OCI-LY7 (cell line): ENCODE measurements at regions not wholly inside any gene's neighbourhood (a gene's known extent, or its start where the extent isn't known, plus 50 kb on each side); places are given as distances from the start of the nearest gene placed in this dataset.
"Not testable (repeated sequence)": the region's sequence is repeated elsewhere in the genome, so short reads cannot be mapped to it uniquely, and the experiment has no call there.

Experiments
- BruUV-seq: library from RNA; stranded (reverse); fragments of 400-500 nt; replicated peaks from 2 replicates; lab custom pipeline; 2021; lab: Mats Ljungman, UMichigan
- CTCF ChIA-PET: fragments of 300-600 bp; sonication (Branson Sonifier 250); formaldehyde crosslinking; loops from one replicate; lab custom pipeline; 2022; ENCODE audit warnings: antibody characterized with exemption; ENCODE audit not compliant: unreplicated experiment; lab: Charles Lee
- POLR2A ChIA-PET: fragments of 300-600 bp; sonication (Branson Sonifier 250); formaldehyde crosslinking; loops from one replicate; lab custom pipeline; 2022; ENCODE audit warnings: antibody characterized with exemption; lab: Charles Lee
- DNase-seq: peaks from one replicate; pipeline ENCODE4 v3.0.0-alpha.2; 2015; ENCODE audit warnings: low spot score
- H2AFZ ChIP-seq: fragments of 200-600 bp; sonication (generic), shearing (Covaris generic); 2 replicates; pipeline ENCODE4 v1.6.1; 2014; ENCODE audit warnings: mild to moderate bottlenecking, antibody characterized with exemption, low read length, moderate library complexity
- H3K27ac ChIP-seq: fragments of 200-600 bp; sonication (generic); 2 replicates; pipeline ENCODE4 v1.5.1; 2014; ENCODE audit warnings: mixed run types, low read depth, mild to moderate bottlenecking, moderate library complexity, low read length, inconsistent platforms; ENCODE audit not compliant: poor library complexity, severe bottlenecking
- H3K36me3 ChIP-seq: fragments of 200-600 bp; sonication (generic); 2 replicates; pipeline ENCODE4 v1.6.1; 2014; ENCODE audit warnings: mild to moderate bottlenecking, antibody characterized with exemption, low read length, moderate library complexity, mixed read lengths; ENCODE audit not compliant: insufficient read depth
- H3K4me1 ChIP-seq: fragments of 200-600 bp; sonication (generic); 2 replicates; pipeline ENCODE4 v1.5.1; 2014; ENCODE audit warnings: mild to moderate bottlenecking, low read length; ENCODE audit not compliant: insufficient read depth, poor library complexity, severe bottlenecking
- H3K4me2 ChIP-seq: fragments of 200-600 bp; sonication (generic); 2 replicates; pipeline ENCODE4 v1.6.1; 2014; ENCODE audit warnings: mild to moderate bottlenecking, low read length
- H3K4me3 ChIP-seq: fragments of 200-600 bp; sonication (generic); 2 replicates; pipeline ENCODE4 v1.5.1; 2014; ENCODE audit warnings: mild to moderate bottlenecking, low read depth, low read length; ENCODE audit not compliant: poor library complexity, severe bottlenecking
- H3K79me2 ChIP-seq: fragments of 200-600 bp; sonication (generic); 2 replicates; pipeline ENCODE4 v1.6.1; 2016; ENCODE audit warnings: low read depth, mild to moderate bottlenecking, low read length, moderate library complexity, mixed read lengths; ENCODE audit not compliant: insufficient read depth
- H3K9me2 ChIP-seq: fragments of 200-600 bp; sonication (generic); 2 replicates; pipeline ENCODE4 v1.6.1; 2016; ENCODE audit warnings: mild to moderate bottlenecking, low read length, mixed read lengths; ENCODE audit not compliant: insufficient read depth
- H3K9me3 ChIP-seq: fragments of 200-600 bp; sonication (generic); 2 replicates; pipeline ENCODE4 v1.6.1; 2014; ENCODE audit warnings: mild to moderate bottlenecking, mixed run types, low read length, mixed read lengths
- H4K20me1 ChIP-seq: fragments of 200-600 bp; sonication (generic); 2 replicates; pipeline ENCODE4 v1.6.1; 2014; ENCODE audit warnings: mild to moderate bottlenecking, antibody characterized with exemption, low read length, moderate library complexity, mixed read lengths; ENCODE audit not compliant: insufficient read depth
- EZH2phosphoT487 ChIP-seq: fragments of 200-600 bp; sonication (generic); IDR thresholded peaks from 2 replicates; pipeline ENCODE4 v1.6.1; 2018; ENCODE audit warnings: low read depth, borderline replicate concordance, mild to moderate bottlenecking, mixed run types, antibody characterized with exemption, low read length, moderate library complexity, mixed read lengths
- intact Hi-C: fragments of 100-400 bp; cut with micrococcal nuclease; formaldehyde crosslinking; loops from one replicate; pipeline ENCODE4 v1.10.0; 2022; ENCODE audit not compliant: unreplicated experiment
- TF ChIP-seq, protein P1 (sequence below): fragments of 200-600 bp; sonication (generic); conservative IDR thresholded peaks from 2 replicates; pipeline ENCODE4 v1.5.1; 2014; ENCODE audit warnings: mild to moderate bottlenecking, antibody characterized with exemption, low read length, moderate library complexity, mixed read lengths

DNA sequence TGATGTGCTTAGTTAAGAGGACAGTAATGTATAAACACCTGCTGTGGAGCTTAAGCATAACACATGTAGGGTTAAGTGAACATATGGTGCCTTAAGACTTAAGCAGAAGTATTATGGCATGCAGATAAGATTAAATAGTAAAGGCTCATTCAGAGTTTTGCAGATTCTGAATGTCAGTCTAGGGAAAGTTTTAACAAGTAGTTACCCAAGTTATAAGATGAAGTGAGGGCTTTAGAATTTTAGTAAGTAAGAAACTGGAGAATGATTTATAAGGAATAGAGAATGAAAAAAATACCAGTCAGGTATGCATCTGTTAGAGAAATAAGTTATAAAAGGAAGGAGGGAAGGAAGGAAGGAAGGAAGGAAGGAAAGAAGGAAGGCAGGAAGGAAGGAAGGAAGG is 902.1 kb downstream of the TRAM1L1 start:
- intact Hi-C loops = no loop called here
- BruUV-seq = no TSS peak

DNA sequence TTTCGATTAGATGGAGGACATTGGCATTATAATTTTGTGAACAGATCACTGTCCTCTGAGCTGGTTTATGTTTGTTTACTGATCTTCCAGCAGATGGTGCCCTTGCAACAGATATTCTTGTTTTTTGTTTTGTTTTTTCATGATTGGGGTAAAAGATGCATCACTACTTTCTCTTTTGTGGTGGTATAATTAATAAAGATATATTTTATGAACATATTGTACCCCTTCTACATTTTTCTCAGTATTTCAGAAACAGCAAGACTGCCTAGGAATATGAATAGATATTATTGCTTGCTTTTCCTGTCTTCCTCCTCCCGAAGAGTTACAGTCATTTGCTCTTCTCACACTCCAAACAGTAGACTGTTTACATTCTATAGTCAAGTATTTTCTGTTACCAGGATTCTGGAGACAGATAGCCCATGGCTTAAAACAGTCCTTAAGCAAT is 905.2 kb downstream of the TRAM1L1 start:
- Histone ChIP-seq H3K9me3 (no peaks in the 10 kb centered on the region), H3K27ac (no peak overlapping the region), H3K4me1 (no peaks in the 10 kb centered on the region), H3K9me2 (no peaks in the 10 kb centered on the region), H3K4me3 (no peak overlapping the region), H3K4me2 (peak overlapping the region; percentile 32; the same call in 1 of the 2 replicates), H2AFZ (peak overlapping the region; percentile 76; the same call in 1 of the 2 replicates), H4K20me1 (no peaks in the 10 kb centered on the region), H3K79me2 (no peaks in the 10 kb centered on the region), H3K36me3 (no peaks in the 10 kb centered on the region)
- BruUV-seq = no TSS peak
- ChIA-PET CTCF (no interaction called here), POLR2A (interaction anchor here (0.6 to 1.0 kb wide), 2 partner anchors 10 to 179 kb away, joined by 3 to 4 read pairs; no protein-coding TSS in a partner anchor)
- intact Hi-C loops = no loop called here
- DNase-seq = peak; percentile 4
- no peak for TF ChIP-seq EZH2phosphoT487
- TF ChIP-seq, protein P1, sequence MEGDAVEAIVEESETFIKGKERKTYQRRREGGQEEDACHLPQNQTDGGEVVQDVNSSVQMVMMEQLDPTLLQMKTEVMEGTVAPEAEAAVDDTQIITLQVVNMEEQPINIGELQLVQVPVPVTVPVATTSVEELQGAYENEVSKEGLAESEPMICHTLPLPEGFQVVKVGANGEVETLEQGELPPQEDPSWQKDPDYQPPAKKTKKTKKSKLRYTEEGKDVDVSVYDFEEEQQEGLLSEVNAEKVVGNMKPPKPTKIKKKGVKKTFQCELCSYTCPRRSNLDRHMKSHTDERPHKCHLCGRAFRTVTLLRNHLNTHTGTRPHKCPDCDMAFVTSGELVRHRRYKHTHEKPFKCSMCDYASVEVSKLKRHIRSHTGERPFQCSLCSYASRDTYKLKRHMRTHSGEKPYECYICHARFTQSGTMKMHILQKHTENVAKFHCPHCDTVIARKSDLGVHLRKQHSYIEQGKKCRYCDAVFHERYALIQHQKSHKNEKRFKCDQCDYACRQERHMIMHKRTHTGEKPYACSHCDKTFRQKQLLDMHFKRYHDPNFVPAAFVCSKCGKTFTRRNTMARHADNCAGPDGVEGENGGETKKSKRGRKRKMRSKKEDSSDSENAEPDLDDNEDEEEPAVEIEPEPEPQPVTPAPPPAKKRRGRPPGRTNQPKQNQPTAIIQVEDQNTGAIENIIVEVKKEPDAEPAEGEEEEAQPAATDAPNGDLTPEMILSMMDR = peak; percentile 82

More for the DNA sequence above, 902.1 kb downstream of the TRAM1L1 start:
- Histone ChIP-seq H3K79me2 (no peaks in the 10 kb centered on the region), H3K9me3 (no peaks in the 10 kb centered on the region), H3K9me2 (no peaks in the 10 kb centered on the region), H3K27ac (no peak overlapping the region), H3K36me3 (no peaks in the 10 kb centered on the region), H3K4me3 (no peak overlapping the region), H3K4me2 (no peak overlapping the region), H3K4me1 (no peaks in the 10 kb centered on the region), H2AFZ (no peak overlapping the region), H4K20me1 (no peaks in the 10 kb centered on the region)
- ChIA-PET CTCF (interaction anchor here (0.5 kb wide), 1 partner anchor 19 kb away, joined by 4 read pairs; no protein-coding TSS in a partner anchor), POLR2A (no interaction called here)
- DNase-seq = no peak
- TF ChIP-seq EZH2phosphoT487 = no peak
- TF ChIP-seq, protein P1 = no peak

DNA sequence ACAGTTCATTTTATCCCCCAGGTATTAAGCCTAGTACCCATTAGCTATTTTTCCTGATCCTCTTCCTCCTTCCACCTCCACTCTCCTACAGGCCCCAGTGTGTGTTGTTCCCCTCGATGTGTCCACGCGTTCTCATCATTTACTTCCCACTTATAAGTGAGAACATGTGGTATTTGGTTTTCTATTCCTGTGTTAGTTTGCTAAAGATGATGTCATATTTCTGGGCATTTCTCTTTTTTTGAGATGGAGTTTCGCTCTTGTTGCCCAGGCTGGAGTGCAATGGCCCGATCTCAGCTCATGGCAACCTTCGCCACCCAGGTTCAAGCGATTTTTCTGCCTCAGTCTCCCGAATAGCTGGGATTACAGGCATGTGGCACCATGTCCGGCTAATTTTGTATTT is 934.0 kb downstream of the TRAM1L1 start:
- intact Hi-C loops, H3K27ac ChIP-seq, H3K4me2 ChIP-seq, POLR2A ChIA-PET, DNase-seq, H4K20me1 ChIP-seq, H3K9me2 ChIP-seq, H3K9me3 ChIP-seq, H3K79me2 ChIP-seq, BruUV-seq, CTCF ChIA-PET, H3K4me3 ChIP-seq, H3K36me3 ChIP-seq, H3K4me1 ChIP-seq, H2AFZ ChIP-seq: not testable (repeated sequence)
